CD14-positive monocyte (primary cell): ENCODE measurements at regions not wholly inside any gene's neighbourhood (a gene's known extent, or its start where the extent isn't known, plus 50 kb on each side); places are given as distances from the start of the nearest gene placed in this dataset.

Experiments
- DNase-seq, 3 donors: peaks; one replicate each; pipeline ENCODE4 v3.0.0-alpha.2; 2011 to 2022
- H2AFZ ChIP-seq: 2 replicates; pipeline ENCODE4 v1.6.0; 2012; ENCODE audit warnings: mild to moderate bottlenecking, low read depth, low read length, inconsistent platforms; ENCODE audit not compliant: insufficient read depth, poor library complexity, severe bottlenecking
- H3K27ac ChIP-seq, 2 donors: 1 replicate in 1 of 2; 2 replicates in 1 of 2; pipeline ENCODE4 v1.5.1; 2012 to 2013; ENCODE audit warnings: low read length in 2 of 2, control low read depth in 1 of 2, inconsistent platforms in 1 of 2, low read depth in 1 of 2, mild to moderate bottlenecking in 1 of 2
- H3K27me3 ChIP-seq, 2 donors: one replicate each; pipeline versions ENCODE4 v1.6.0 to v1.6.1; 2011 to 2013; ENCODE audit warnings: low read length in 2 of 2; ENCODE audit not compliant: control insufficient read depth in 2 of 2, insufficient read depth in 2 of 2
- H3K36me3 ChIP-seq, 2 donors: replicated peaks in 1 of 2; 1 replicate in 1 of 2; 2 replicates in 1 of 2; pipeline versions ENCODE4 v1.5.1 to v1.6.1; 2012 to 2013; ENCODE audit warnings: low read length in 2 of 2, control low read depth in 1 of 2, inconsistent platforms in 1 of 2, mild to moderate bottlenecking in 1 of 2; ENCODE audit not compliant: insufficient read depth in 2 of 2, control insufficient read depth in 1 of 2
- H3K4me1 ChIP-seq, 2 donors: 1 replicate in 1 of 2; 2 replicates in 1 of 2; pipeline versions ENCODE4 v1.5.1 to v1.6.1; 2012 to 2013; ENCODE audit warnings: low read length in 2 of 2, control low read depth in 1 of 2, inconsistent platforms in 1 of 2, mild to moderate bottlenecking in 1 of 2, moderate library complexity in 1 of 2; ENCODE audit not compliant: insufficient read depth in 2 of 2, control insufficient read depth in 1 of 2
- H3K4me2 ChIP-seq: replicated peaks from 2 replicates; pipeline ENCODE3; 2012; ENCODE audit warnings: low read length, moderate library complexity, mild to moderate bottlenecking; ENCODE audit not compliant: poor library complexity, severe bottlenecking; ENCODE audit errors: extremely low read depth
- H3K4me3 ChIP-seq, 3 experiments: fragments of 200-600 bp in 1 of 3; sonication (generic) in 1 of 3; replicated peaks in 1 of 3; 1 replicate in 2 of 3; 2 replicates in 1 of 3; pipeline ENCODE4 v1.5.1; 2011 to 2013; ENCODE audit warnings: low read length in 3 of 3, mild to moderate bottlenecking in 3 of 3, control low read depth in 2 of 3, low read depth in 2 of 3, inconsistent platforms in 1 of 3, moderate library complexity in 1 of 3
- H3K79me2 ChIP-seq: 2 replicates; pipeline ENCODE4 v1.6.0; 2012; ENCODE audit warnings: mild to moderate bottlenecking, control low read depth, inconsistent platforms, low read length, moderate library complexity; ENCODE audit not compliant: insufficient read depth
- H3K9ac ChIP-seq: 2 replicates; pipeline ENCODE4 v1.6.0; 2017; ENCODE audit warnings: low read length, mild to moderate bottlenecking; ENCODE audit not compliant: insufficient read depth, poor library complexity, severe bottlenecking
- H3K9me3 ChIP-seq, 2 donors: replicated peaks in 1 of 2; 1 replicate in 1 of 2; 2 replicates in 1 of 2; pipeline versions ENCODE4 v1.5.1 to v1.6.1; 2012 to 2013; ENCODE audit warnings: low read length in 2 of 2, control low read depth in 1 of 2; ENCODE audit not compliant: control insufficient read depth in 1 of 2, insufficient read depth in 1 of 2
- H4K20me1 ChIP-seq: 2 replicates; pipeline ENCODE4 v1.6.0; 2012; ENCODE audit warnings: mild to moderate bottlenecking, low read length, control low read depth, moderate library complexity; ENCODE audit not compliant: insufficient read depth
- H3K27ac Mint-ChIP-seq, 7 donors: one replicate each; pipeline ENCODE4 v1.8.0; 2020; ENCODE audit warnings: mild to moderate bottlenecking in 7 of 7, mixed read lengths in 7 of 7, moderate library complexity in 6 of 7, inconsistent platforms in 2 of 7
- H3K27me3 Mint-ChIP-seq, 3 donors: one replicate each; pipeline ENCODE4 v1.8.0; 2021 to 2022; ENCODE audit warnings: low read depth in 3 of 3, mild to moderate bottlenecking in 3 of 3, mixed read lengths in 3 of 3, moderate library complexity in 3 of 3, inconsistent platforms in 1 of 3
- H3K36me3 Mint-ChIP-seq, 2 donors: one replicate each; pipeline ENCODE4 v1.8.0; 2020; ENCODE audit warnings: mixed read lengths in 2 of 2, inconsistent platforms in 1 of 2, mild to moderate bottlenecking in 1 of 2
- H3K4me1 Mint-ChIP-seq: one replicate; pipeline ENCODE4 v1.8.0; 2020; ENCODE audit warnings: mild to moderate bottlenecking, mixed read lengths
- H3K4me3 Mint-ChIP-seq, 2 donors: one replicate each; pipeline ENCODE4 v1.8.0; 2020; ENCODE audit warnings: mild to moderate bottlenecking in 2 of 2, mixed read lengths in 2 of 2, moderate library complexity in 1 of 2
- H3K9me3 Mint-ChIP-seq, 7 donors: one replicate each; pipeline ENCODE4 v1.8.0; 2020 to 2022; ENCODE audit warnings: mixed read lengths in 7 of 7, mild to moderate bottlenecking in 6 of 7, moderate library complexity in 6 of 7, inconsistent platforms in 2 of 7
- CTCF ChIP-seq: fragments of 200-600 bp; IDR thresholded peaks from one replicate; pipeline ENCODE4 v1.8.0; 2022; ENCODE audit warnings: antibody characterized with exemption, mild to moderate bottlenecking
- WGBS: methylation state at CpG from one replicate; pipeline ENCODE4 v1.1.5; 2013; ENCODE audit warnings: missing lambda C conversion rate; ENCODE audit not compliant: insufficient coverage; 5-methylcytosine and 5-hydroxymethylcytosine counted together
- intact Hi-C, 2 donors: fragments of 100-400 bp; cut with micrococcal nuclease; formaldehyde crosslinking; loops; one replicate each; pipeline versions ENCODE4 v1.15.0 to v1.15.1; 2023

GRCh38 chr12:93191956-93192355 lies 185.8 kb upstream of the NUDT4 start:
- Histone ChIP-seq H3K4me2 (no peak overlapping the region), H3K4me3 (no peak overlapping the region), H3K27ac (no peak overlapping the region), H2AFZ (no peak overlapping the region), H3K9ac (no peak overlapping the region), H3K4me1 (peaks cover under 1 to 1% of the 10 kb centered on the region in 2 donors), H4K20me1 (no peaks in the 10 kb centered on the region), H3K79me2 (no peaks in the 10 kb centered on the region), H3K27me3 (no peaks in the 10 kb centered on the region), H3K9me3 (peaks cover 0 to 5% of the 10 kb centered on the region in 2 donors), H3K36me3 (no peaks in the 10 kb centered on the region)
- no peak for TF ChIP-seq CTCF
- no peaks in the 10 kb centered on the region for H3K36me3 Mint-ChIP-seq
- H3K27me3 Mint-ChIP-seq: peaks cover 0 to 2% (median 1%) of the 10 kb centered on the region in 3 donors
- intact Hi-C loops: no loop called here
- 100% methylated on average over 7 of the region's 8 CpGs for WGBS
- peaks cover 3% of the 10 kb centered on the region for H3K4me1 Mint-ChIP-seq
- no peak for DNase-seq
- no peak overlapping the region for H3K27ac Mint-ChIP-seq
- no peak overlapping the region for H3K4me3 Mint-ChIP-seq
- peaks cover 2 to 15% (median 9%) of the 10 kb centered on the region in 7 donors for H3K9me3 Mint-ChIP-seq

GRCh38 chr12:93192878-93193277 lies 184.8 kb upstream of the NUDT4 start:
- no peak overlapping the region for H3K27ac ChIP-seq
- no peaks in the 10 kb centered on the region for H3K79me2 ChIP-seq
- intact Hi-C loops: no loop called here
- WGBS: no CpG with 5 or more reads among the region's 1 CpG
- no peak for TF ChIP-seq CTCF
- Mint-ChIP-seq H3K27me3 (peaks cover 0 to 2% (median 1%) of the 10 kb centered on the region in 3 donors), H3K9me3 (peaks cover 2 to 15% (median 9%) of the 10 kb centered on the region in 7 donors), H3K4me3 (no peak overlapping the region), H3K27ac (no peak overlapping the region), H3K4me1 (peaks cover 3% of the 10 kb centered on the region), H3K36me3 (no peaks in the 10 kb centered on the region)
- no peak for DNase-seq
- H3K36me3 ChIP-seq: no peaks in the 10 kb centered on the region
- no peak overlapping the region for H3K4me3 ChIP-seq
- H3K4me2 ChIP-seq: no peak overlapping the region
- H3K9me3 ChIP-seq: peaks cover 0 to 5% of the 10 kb centered on the region in 2 donors
- H3K27me3 ChIP-seq: no peaks in the 10 kb centered on the region
- H3K9ac ChIP-seq: no peak overlapping the region
- no peaks in the 10 kb centered on the region for H3K4me1 ChIP-seq
- H4K20me1 ChIP-seq: no peaks in the 10 kb centered on the region
- no peak overlapping the region for H2AFZ ChIP-seq
